ENCODE measurements at regions not wholly inside any gene's neighbourhood (a gene's known extent, or its start where the extent isn't known, plus 50 kb on each side); places are given as distances from the start of the nearest gene placed in this dataset.

GRCh38 chr4:41325901-41326300, 69.2 kb downstream of the UCHL1 start:
- no peaks in the 10 kb centered on the region for H3K27me3 ChIP-seq (ENCODE audit: insufficient read depth in 3 of 3, low read length in 2 of 3)
- peaks cover 5% of the 10 kb centered on the region for H3K9me3 ChIP-seq
- ATAC-seq = no peak
- no peak overlapping the region for H3K27ac ChIP-seq
- TF ChIP-seq CTCF (IDR thresholded peaks at IDR 0.05) = no peak
- DNase-seq = no peak
- intact Hi-C loops (cut with DNase I) = no loop called here
- no peak overlapping the region for H3K4me3 ChIP-seq
- no peaks in the 10 kb centered on the region for H3K4me1 ChIP-seq
- no peaks in the 10 kb centered on the region for H3K36me3 ChIP-seq (ENCODE audit: insufficient read depth in 1 of 2, low read depth in 1 of 2)

- DNase-seq = no peak
- no peaks in the 10 kb centered on the region for H3K27me3 ChIP-seq (ENCODE audit: insufficient read depth in 3 of 3, low read length in 2 of 3)
- TF ChIP-seq CTCF (IDR thresholded peaks at IDR 0.05) = no peak
- 100% methylated on average over 1 of the region's 1 CpG for WGBS, 3 donors
- ATAC-seq = no peak
- H3K27ac ChIP-seq = no peak overlapping the region
- no peaks in the 10 kb centered on the region for H3K4me1 ChIP-seq
- H3K4me3 ChIP-seq = no peak overlapping the region
- H3K9me3 ChIP-seq = no peaks in the 10 kb centered on the region
- intact Hi-C loops (cut with DNase I) = no loop called here
- H3K36me3 ChIP-seq (ENCODE audit: insufficient read depth in 1 of 2, low read depth in 1 of 2) = no peaks in the 10 kb centered on the region
Observed at GRCh38 chr4:41326776-41327175, 70.0 kb downstream of the UCHL1 start.

GRCh38 chr4:41327770-41328169, 71.0 kb downstream of the UCHL1 start:
- H3K4me3 ChIP-seq = no peak overlapping the region
- no peaks in the 10 kb centered on the region for H3K36me3 ChIP-seq (ENCODE audit: insufficient read depth in 1 of 2, low read depth in 1 of 2)
- intact Hi-C loops (cut with DNase I) = no loop called here
- no peak for ATAC-seq
- no peaks in the 10 kb centered on the region for H3K9me3 ChIP-seq
- DNase-seq = no peak
- no peak overlapping the region for H3K27ac ChIP-seq
- TF ChIP-seq CTCF (IDR thresholded peaks at IDR 0.05) = no peak
- WGBS, 3 donors = 76 to 82% (median 79%) methylated on average over 6 of the region's 6 CpGs
- no peaks in the 10 kb centered on the region for H3K27me3 ChIP-seq (ENCODE audit: insufficient read depth in 3 of 3, low read length in 2 of 3)
- no peaks in the 10 kb centered on the region for H3K4me1 ChIP-seq

GRCh38 chr4:41329361-41329760, 72.6 kb downstream of the UCHL1 start:
- TF ChIP-seq CTCF (IDR thresholded peaks at IDR 0.05) = no peak
- H3K36me3 ChIP-seq (ENCODE audit: insufficient read depth in 1 of 2, low read depth in 1 of 2) = no peaks in the 10 kb centered on the region
- no peak for ATAC-seq
- no peak overlapping the region for H3K27ac ChIP-seq
- no peaks in the 10 kb centered on the region for H3K9me3 ChIP-seq
- intact Hi-C loops (cut with DNase I) = no loop called here
- H3K4me1 ChIP-seq = no peaks in the 10 kb centered on the region
- 79 to 87% (median 86%) methylated on average over 4 of the region's 4 CpGs for WGBS, 3 donors
- no peak for DNase-seq
- H3K4me3 ChIP-seq = no peak overlapping the region
- no peaks in the 10 kb centered on the region for H3K27me3 ChIP-seq (ENCODE audit: insufficient read depth in 3 of 3, low read length in 2 of 3)

GRCh38 chr4:41331224-41331623, 74.5 kb downstream of the UCHL1 start:
- intact Hi-C loops (cut with DNase I) = no loop called here
- no peaks in the 10 kb centered on the region for H3K4me1 ChIP-seq
- no peak for DNase-seq
- no peak overlapping the region for H3K4me3 ChIP-seq
- no peaks in the 10 kb centered on the region for H3K36me3 ChIP-seq (ENCODE audit: insufficient read depth in 1 of 2, low read depth in 1 of 2)
- H3K27me3 ChIP-seq (ENCODE audit: insufficient read depth in 3 of 3, low read length in 2 of 3) = no peaks in the 10 kb centered on the region
- TF ChIP-seq CTCF (IDR thresholded peaks at IDR 0.05) = no peak
- no peak overlapping the region for H3K27ac ChIP-seq
- WGBS, 3 donors = 5 to 8% (median 6%) methylated on average over 2 of the region's 2 CpGs
- ATAC-seq = no peak
- H3K9me3 ChIP-seq = no peaks in the 10 kb centered on the region

Data from psoas muscle (tissue), 7 donors.